Mammary epithelial cell (primary cell): ENCODE measurements at regions not wholly inside any gene's neighbourhood (a gene's known extent, or its start where the extent isn't known, plus 50 kb on each side); places are given as distances from the start of the nearest gene placed in this dataset.

Source experiments
- CTCF ChIP-seq, 2 donors: IDR thresholded peaks in 1 of 2; conservative IDR thresholded peaks in 1 of 2; 2 replicates each; pipeline ENCODE4 v1.5.1; 2011 to 2012; ENCODE audit warnings: inconsistent platforms in 2 of 2, low read length in 2 of 2, mild to moderate bottlenecking in 2 of 2, control low read depth in 1 of 2, low read depth in 1 of 2; ENCODE audit not compliant: insufficient read depth in 1 of 2; ENCODE audit errors: extremely low read depth in 1 of 2
- EZH2 ChIP-seq: IDR thresholded peaks from 2 replicates; pipeline ENCODE4 v1.6.1; 2012; ENCODE audit warnings: low read length, inconsistent platforms, borderline replicate concordance

- TF ChIP-seq CTCF (conservative IDR thresholded peaks at IDR 0.05 in 1 of 2, IDR thresholded peaks at IDR 0.05 in 1 of 2; ENCODE audit: extremely low read depth in 1 of 2, insufficient read depth in 1 of 2, low read depth in 1 of 2, low read length in 2 of 2) = no peak
- TF ChIP-seq EZH2 = no peak
These were observed 365.3 kb downstream of the HHIPL2 start for GRCh38 chr1:222182641-222183040.
